Brain pericyte (primary cell): ENCODE measurements at regions not wholly inside any gene's neighbourhood (a gene's known extent, or its start where the extent isn't known, plus 50 kb on each side); places are given as distances from the start of the nearest gene placed in this dataset.
"Not testable (repeated sequence)": the region's sequence is repeated elsewhere in the genome, so short reads cannot be mapped to it uniquely, and the experiment has no call there.

Experiments used
- DNase-seq: peaks from one replicate; pipeline ENCODE4 v3.0.0-alpha.2; 2012; ENCODE audit warnings: low read depth, low spot score

DNA sequence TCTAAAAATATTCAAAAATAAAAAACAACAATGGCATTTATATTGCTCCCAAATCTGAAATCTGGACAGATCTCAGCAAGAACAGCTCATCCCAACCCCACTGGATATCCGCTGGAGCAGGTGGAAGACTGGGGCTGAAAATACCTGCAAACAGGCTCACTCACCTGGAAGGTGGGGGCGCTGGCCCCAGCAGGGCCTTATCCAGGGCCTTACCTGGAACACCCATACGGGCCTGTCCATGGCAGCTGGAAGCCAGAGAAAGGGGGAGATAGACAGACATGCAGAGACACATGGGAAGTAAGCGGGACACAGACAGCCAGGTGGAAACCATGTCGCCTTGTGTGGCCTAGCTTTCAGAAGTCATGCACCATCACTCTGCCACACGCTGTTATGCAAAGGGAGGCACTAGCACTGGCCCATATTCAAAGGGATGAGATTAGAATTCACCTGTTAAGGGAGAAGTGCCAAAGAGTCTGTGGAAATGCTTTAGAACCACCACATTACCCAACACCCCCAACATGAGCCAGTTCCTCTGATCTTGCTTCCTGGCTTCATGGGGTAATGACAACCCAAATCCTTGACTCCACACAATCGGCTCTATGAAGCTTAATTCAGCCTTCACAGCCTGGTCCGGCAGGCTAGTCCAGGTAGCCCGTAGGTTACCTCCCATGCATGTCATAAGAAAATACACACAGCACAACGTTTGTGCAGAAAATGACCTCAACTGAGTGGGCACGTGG is 99.0 kb upstream of the CDYL start:
- no peak for DNase-seq

DNA sequence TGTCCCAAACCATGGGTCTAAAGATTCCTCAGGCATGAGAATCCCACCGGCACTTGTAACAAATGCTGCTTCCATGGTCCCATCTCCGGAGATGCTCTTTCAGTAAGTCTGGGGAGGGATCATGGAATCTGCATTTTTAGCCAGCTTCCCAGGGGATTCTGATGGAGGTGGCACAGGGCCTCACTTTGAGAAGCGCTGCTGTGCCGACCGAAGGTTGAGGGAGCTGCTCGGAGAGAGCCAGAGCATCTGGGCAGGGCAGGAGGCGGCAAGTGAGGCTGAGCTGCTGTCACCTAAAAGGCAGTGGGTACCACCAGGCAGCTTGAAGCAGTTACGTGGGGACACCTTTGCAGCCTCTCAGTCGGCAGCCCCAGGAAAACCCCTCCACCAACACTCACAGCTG is 100.2 kb upstream of the CDYL start:
- no peak for DNase-seq

DNA sequence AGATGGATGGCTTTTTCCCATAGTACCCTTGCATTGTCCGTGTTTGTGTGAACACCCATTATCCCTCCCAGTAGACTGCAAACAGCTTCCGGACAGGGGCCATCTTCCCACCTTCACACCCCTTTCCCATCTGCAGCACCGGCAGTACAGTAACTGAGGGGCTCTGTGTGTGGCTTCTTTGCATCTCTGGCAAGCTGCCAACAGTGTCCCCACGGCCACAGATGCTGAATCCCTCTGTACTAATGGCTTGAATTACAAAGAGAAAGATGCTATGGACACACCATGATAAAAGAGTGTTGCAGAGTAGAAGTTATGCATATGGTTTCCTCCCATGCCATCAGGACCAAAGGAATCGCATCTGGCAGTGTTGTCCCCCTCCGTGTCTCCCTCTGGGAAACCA is 101.1 kb upstream of the CDYL start:
- no peak for DNase-seq

DNA sequence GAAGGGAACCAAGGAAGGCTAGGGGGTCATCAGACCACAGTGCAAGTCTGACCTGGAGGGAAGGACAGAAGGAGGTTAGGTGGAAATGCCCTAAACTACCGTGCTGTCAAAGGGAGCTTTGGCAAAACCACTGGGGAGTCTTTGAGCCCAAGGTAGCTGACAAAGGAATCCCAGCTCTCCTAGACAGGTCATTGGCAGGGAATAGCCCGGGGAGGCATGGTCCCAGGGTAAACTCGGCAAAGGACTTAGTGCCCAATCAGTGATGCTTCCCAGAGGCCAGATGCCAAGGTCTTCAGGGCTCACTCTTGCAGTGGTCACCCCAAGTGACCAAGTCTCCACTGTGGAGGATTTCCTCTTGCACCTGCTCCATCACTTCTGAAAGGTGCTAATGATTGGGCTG is 102.3 kb upstream of the CDYL start:
- no peak for DNase-seq

DNA sequence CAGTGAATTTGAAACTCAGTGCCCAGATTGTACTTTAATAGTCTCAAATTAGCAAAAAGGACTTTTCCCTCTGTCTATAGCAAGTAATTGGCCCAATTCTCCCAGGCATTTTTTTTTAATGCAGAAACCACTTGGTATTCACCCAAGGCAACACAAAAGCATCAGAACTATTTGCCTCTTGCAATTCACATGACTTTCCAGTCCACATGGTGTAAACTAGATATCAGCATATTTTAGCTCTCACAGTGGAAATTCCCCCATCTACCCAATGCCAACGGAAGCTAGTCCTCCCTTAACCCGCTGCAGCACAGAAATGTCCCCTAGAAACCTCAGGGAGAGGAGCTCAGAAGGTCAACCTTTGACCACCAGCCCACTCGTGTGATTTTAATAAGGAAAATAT is 103.4 kb upstream of the CDYL start:
- DNase-seq = no peak

DNA sequence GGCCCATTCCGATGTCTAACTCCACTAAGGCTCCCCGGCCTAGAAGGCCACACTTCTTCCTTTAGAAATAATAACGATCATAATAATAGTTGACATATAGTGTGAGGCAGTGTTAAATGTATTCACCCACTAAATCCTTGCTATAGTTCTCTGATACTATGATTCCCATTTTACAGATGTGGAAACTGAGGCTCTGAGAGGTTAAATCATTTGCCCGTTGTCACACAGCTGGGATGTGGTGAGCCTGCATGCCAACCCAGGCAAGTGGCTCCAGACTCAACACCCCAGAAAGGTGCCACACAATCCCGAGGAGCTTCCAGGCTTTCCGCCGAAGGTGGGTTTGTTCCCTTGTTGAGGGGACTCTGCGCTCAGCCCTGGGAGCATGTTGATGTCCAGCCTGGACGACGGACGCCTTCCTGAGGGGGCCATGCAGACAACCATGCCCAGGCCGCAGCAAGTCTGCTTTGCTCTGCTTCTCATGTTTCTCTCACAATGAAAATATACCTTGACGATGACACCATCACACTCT is 104.6 kb upstream of the CDYL start:
- no peak for DNase-seq

DNA sequence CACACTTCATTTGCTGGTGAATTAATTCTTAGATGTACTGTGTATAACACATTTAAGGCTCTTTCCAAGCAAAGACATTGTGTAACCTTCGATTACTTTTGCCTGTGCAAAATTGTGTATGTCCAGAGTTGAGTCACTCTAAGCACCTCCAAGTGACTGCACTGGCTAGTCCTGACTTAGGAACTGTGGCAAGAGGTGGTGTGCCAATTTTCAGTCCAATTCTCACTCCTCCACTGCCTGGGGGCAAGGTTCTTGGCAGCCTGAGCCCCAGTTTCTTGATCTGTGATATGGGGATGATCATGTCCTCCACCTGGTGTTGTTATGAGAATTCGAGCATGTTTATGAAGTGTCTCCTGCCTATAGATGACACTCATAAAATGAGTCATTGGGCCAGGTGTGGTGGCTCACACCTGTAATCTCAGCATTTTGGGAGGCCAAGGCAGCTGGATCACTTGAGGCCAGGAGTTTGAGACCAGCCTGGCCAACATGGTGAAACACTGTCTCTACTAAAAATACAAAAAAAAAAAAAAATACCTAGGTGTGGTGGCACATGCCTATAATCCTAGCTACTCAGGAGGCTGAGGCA is 105.3 kb upstream of the CDYL start:
- no peak for DNase-seq

DNA sequence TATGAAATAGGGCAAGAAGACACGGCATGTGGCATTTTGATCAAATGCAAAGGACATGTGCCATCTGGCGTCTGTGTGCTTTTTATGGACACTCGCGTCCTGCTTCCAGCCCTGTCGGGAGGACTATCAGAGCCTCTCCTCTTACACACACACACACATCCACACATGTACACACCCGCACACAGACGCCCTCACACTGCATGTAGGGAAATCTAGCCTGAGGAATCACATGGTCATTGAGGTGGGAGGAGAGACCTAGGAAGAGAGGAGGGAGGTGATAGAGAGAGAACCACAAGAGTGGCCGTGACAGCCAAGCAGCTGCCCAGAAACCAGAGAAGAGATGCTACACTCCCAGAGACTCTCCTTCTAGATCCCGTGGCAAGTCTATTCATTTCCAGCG is 105.9 kb upstream of the CDYL start:
- no peak for DNase-seq

DNA sequence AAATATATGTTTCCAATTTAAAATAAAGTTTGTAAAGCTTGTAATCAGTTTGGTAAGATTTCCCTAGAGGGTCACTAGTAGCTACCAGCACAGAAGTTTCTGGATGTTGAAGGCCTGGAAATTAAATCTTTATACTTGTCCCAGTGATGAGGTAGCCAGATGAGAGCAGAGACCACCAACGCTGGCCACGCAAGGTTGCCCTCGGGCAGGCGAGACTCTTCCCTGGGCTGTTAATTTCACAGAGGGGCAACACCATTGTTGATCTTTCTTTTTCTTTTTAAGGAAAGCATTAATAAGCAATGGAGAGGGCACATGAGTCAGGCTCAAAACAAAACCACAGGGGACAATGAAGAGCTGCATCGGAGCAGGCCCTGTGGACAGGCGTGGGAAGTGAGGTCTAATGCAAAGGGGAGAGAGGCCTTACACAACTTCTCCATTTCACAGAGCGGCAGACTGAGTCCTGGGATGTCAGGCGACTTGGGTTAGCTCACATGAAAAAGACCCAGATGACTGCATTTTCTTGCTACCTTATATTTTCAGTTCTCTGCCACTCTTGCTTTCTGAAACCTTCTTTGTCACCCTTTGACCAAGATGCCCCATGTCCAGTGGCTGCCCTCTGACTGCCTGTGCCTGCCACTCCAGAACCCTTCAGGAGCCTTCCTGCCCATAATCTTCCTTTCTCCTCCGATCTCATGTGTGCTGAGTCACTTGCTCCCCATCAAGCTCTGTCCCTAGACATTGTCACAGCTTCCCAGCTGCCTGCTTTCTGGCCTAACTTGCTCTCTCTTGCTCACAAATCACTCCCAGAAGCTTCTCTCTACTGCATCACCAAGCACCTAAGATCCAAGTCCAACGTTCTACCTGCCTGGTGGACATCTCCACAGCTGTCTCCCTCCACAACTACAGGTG is 107.7 kb upstream of the CDYL start:
- peak; percentile 33 for DNase-seq

DNA sequence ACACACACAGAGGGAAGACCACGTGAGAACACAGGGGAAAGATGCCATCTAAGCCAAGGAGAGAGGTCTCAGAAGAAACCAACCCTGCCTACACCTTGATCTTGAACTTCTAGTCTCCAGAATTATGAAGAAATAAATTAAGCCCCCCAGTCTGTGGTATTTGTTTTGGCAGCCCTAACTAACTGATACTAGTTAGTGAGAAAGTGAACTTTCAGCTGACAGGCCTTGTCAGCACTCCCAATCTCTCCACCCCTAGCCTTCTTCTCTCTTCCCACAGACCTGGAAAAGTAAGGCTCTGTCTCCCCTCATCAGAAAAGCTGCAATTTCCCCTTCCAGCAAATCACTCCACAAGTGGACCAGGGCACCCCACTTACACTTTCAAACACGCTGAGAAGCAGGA is 108.6 kb upstream of the CDYL start:
- no peak for DNase-seq

DNA sequence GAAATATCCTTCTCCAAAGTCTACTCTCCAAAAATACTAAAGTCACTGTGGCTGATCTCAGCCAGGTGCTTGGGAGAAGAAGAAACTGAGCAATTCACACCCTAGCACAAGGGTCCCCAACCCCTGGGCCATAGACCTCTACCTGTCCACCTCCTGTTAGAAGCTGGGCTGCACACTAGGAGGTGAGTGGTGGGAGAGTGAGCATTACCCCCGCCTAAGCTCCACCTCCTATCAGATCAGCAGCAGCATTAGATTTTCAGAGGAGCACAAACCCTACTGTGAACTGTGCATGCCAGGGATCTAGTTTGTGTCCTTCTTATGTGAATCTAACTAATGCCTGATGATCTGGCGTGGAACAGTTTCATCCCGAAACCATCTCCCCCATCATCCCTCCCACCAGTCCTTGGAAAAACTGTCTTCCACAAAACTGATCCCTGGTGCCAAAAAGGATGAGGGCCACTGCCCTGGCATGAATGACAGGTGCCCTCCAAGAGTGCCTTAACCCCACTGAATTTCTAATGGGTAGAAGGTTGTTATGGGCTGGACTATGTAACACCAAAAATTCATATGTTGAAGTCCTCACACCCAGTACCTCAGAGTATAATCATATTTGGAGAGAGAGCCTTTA is 109.2 kb upstream of the CDYL start:
- no peak for DNase-seq

DNA sequence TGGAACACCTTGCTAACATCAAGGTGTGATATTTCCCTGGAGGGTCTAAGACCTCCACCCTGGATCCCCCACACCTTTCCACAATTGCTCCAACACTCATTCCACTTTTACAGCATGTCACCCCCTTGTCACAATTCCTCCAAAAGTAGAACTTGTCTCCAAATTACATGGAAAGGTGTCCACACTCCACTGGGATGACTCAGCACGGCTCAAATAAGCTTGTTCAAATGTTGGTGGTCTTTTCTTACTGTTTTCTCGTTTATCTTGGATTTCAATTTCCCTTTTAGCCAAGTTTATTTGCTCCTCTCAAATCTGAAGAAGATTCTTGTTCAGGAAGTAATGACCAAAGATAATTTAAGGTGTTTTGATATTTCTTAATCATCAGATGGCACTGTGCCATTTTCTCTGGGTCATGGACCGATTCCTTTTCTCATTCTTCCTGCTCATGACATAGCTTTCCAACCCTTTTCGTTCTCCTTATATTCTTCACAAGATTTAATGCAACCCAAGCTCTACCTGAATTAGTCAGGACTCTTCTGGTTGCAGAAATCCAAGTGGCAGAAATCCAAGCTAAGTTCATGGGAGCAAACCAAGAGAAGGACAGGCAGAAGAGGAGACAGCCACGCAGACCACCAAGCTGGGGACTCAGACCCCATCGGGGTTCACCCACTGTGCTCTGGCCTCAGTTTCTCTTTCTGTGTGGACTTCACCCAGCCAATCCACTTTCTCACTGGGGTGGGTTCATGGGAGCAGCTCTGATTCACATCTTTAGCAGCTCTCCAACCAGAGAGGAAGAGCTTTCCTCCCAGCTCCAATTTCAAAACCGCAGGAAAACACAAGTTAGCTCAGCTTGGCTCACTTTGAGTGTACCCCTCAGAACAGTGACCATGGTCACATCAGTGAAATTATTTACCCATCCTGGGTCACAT is 110.5 kb upstream of the CDYL start:
- DNase-seq = no peak

DNA sequence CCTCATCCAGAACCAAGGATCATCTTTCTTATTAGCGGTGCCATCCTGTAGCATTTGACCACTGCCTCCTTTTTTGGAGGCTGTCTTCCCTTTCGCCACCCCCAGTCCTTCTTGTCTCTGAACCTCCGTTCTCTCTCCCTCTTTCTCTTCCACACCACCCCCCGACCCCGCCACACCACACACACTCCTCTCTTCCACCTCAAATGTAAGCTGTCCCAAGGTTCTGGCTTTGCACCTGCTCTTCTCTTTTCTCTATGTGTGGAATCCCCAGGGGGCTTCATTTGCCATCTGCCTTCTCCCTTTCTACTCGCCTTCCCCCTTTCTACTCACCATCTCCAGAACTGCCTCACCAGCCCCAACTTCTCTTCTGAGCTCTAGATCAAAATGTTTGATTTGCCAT is 111.3 kb upstream of the CDYL start:
- DNase-seq = no peak

DNA sequence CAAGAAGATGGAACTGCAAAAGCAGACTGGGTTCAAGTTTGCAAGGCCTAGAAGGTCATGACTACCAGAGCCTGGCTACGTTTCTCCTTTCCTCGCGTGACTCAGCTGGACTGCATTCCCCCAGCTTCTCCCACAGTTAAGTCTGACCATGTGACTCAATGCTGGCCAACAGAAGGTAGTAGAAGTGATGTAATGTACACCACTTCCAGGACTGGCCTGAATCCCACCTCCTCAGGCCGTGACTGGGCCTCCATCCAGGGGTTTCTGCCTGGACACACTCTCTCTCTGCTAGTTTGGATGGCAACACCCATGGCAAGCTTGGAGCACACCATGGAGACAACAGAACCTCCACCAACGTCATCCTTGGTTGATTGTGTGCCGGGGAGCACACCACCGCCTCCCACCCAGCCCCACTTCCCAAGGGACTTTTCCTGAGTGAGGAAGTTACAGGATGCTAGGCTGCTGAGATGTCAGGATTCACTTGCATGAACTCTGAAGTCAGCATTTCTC is 112.0 kb upstream of the CDYL start:
- no peak for DNase-seq

DNA sequence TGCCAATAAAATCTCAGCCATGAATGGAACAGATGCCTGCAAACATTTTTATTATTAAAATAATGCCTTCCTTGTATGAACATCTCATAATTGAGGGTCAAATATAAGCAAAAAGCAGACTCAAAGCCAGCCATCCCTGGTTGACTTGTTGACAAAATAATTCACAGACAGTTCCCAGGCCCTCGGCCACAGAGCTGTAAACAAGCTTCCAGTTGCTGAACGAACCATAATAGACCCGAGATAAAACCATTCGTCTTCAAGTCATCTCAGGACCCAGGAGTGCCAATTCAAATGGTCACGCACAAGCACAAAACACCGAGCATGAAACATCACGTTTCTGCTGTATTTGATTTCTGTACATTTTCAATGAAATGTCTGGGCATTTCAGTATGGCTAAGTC is 113.3 kb upstream of the CDYL start:
- no peak for DNase-seq

DNA sequence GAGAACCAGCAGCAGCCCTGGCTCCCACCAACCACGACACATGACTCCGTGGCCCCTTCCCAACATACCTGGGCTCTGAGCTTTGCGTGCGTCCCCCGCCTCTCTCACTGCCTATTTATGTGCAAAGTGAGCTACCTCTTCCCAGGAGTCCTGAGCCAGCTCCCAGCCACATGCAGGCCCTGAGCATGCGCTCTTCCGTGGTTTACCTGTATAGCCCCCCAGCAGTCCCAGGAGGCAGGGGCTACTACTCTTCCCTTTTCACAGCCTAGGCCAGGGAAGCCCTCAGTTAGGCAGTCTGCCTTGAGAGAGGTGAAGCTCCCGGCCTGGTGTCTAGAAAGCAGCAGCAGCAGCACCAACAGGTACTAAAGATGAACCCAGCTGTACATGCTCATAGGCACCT is 114.8 kb upstream of the CDYL start:
- DNase-seq = no peak

DNA sequence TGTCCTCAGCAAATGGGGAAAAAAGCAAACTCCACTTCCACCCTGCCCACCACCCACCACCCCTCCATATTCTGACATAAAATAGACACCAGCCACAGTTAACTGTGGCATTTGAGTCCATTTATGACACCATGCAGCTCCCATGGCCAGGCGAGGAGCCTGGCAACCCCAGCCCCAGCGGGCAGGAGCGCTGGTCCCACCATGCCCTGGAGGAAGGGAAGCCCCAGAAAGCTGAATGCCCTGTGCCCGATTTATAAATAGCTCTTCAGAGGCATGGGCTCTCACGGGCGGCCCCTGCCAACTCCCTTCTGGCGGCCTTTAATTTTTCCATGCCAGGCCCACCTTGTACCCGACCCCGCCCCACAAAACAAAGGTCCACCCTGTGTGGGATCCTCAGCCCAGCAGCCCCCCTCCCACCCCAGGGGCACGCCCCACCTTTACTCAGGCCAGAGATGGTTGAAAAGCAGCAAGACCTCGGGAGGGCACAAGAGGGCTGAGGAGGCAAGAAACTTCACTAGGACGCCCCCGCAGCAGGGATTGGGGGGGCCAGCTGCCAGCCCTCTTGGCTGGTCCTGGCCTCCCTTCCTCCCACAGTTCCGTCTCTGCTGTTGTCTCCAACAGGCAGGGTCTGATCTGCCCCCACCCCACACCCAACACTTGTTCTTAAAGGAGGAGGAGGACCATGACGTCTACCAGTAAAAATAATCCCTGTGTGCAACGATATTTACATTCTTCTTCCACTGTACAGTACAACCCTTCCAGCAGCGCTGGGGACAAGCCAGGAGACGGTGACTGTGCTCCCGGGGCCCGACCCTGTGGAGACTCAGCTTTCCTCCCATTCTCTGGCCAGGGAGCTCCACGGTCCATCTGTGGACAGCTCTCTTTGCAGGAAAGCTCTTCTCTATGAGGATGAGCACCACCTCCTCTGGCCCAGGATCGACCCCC is 115.6 kb upstream of the CDYL start:
- DNase-seq = no peak

DNA sequence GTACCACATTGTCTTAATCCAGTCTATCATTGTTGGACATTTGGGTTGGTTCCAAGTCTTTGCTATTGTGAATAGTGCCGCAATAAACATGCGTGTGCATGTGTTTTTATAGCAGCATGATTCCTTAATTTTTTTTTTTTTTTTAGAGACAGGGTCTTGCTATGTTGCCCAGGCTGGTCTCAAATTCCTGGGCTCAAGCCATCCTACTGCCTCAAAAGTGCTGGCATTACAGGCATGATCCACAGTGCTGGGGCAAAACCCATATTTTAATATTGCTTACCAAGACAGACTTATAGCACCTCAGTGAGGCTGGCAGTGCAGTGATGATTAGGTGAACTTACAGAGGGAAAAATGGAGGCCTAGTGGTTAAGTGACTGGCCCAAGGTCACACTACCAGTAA is 116.5 kb upstream of the CDYL start:
- DNase-seq = not testable (repeated sequence)

DNA sequence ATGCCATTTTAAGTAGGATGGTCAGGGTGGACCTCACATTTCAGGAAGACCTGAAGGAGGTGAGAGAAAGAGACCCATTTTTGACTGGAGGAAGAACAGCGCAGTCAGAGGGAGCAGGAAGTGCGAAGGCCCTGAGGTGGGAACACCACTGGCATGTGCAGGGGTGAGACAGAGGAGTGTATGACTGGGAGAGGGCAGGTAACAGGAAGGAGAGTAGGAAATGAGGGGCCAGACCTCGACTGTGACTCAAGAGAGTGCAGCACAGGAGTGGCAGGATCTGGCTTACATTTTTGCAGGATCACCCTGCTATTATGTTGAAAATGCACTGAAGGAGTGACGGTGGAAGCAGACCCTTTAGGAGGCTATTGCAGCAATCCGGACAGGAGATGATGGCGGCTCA is 117.7 kb upstream of the CDYL start:
- no peak for DNase-seq

DNA sequence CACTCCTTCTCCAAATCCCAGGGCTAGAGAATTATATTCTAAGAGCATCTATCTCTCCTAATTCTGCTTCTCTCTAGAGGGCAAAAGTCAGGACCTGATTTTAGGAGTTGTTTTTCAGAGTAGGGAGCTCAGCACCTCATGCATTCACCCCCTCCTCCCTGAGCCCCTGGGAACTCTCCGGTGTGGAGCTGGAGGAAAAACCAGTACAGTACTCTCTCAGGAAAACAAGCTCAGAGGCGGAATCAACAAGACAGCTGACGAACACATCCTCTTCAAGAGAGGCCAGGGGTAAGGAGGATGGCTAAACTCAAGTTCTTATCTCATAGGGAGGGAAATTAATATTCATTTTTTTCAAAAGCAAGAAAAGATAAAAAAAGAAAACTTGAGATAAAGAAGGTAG is 120.1 kb upstream of the CDYL start:
- no peak for DNase-seq
